Hematopoietic multipotent progenitor cell treated with erythropoietin and hydrocortisone succinate and interleukin-3 and kit ligand, for 8 days (in vitro differentiated cells): ENCODE measurements at regions not wholly inside any gene's neighbourhood (a gene's known extent, or its start where the extent isn't known, plus 50 kb on each side); places are given as distances from the start of the nearest gene placed in this dataset.

Source experiments
- DNase-seq: peaks from one replicate; pipeline ENCODE4 v3.0.0-alpha.2; 2015

DNA sequence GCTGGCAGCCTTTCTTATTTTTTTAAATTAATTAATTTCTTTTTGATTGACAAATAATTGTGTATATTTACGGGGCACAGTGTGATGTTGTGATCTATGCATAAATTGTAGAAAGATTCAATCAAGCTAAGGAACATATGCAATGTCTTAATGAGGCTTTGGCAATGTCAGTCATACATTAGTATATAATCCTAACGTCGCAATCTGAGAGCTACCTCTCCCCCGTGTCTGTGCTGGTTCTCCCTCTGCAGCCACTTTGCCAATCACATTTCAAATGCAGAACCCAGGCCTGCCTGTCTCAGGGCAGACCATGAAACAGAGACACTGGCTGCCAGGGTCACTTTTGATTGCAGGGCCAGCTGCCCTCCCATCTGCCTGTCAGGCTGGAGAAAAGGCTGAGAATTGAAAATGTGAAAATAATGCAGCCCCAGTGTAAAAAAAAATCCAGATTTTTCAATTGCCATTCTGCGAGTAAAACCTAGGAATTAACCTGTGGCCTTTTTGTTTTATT is 56.3 kb downstream of the SLC24A2 start:
- DNase-seq, result no peak

DNA sequence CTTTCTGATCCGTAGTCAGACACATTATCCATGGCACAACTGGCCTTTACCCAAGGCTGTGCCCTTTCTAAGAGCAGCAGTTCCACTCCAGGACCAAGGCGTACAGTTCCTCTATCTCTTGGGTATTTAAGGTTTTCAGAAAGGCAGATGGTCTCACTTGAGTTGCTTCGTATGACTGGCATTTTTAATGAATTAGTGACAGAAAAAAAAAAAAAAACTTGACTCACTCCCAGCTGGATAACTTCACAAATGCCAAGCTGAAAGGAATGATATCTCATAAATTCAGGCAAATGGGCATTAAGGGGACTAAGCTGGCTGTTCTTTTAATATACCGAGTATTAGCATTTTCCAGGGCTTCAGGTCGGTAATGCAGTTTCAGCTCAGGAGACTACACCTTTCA is 60.7 kb downstream of the SLC24A2 start:
- DNase-seq, result no peak

DNA sequence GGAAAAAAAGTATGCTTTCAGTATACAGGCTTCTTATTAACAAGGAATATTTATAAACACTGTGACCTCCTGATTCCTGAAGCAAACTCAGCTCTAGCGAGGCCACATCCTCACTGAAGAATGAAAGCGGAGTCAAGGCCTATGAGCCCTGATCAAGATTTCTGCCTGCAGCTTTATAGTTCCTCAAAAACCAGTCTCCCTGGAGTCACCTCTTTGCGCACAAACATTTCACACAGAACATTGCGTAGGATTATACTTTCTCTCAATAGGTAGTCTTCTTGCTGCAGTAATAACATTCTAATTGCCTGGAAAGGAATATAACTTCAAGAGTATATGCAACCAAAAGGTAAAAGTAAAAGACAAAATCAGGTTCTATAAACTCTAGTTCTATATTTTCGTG is 62.9 kb downstream of the SLC24A2 start:
- DNase-seq, result no peak

- peak; percentile 22 for DNase-seq
Observed at GRCh38 chr9:19720377-19720776, 68.5 kb downstream of the SLC24A2 start.

DNA sequence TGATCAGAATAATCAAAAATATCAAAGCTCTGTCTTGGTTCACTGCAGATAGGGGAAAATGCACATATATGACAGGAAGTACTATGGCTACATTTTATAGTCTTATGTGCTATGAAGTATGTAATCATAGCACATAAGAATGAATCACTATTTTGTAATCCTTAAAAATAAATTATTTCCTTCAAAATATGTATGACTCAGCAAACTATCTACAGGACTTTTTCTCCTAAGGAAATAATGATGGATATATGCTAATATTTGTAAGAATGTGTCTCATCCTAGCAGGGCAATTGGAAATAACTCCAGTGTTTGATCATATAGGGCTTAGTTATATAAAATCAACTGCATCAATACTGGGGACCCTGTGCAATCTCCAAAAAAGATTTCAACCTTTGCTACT is 85.1 kb downstream of the SLC24A2 start:
- no peak for DNase-seq

GRCh38 chr9:19701991-19702390 is 86.8 kb downstream of the SLC24A2 start:
- DNase-seq, result no peak

DNA sequence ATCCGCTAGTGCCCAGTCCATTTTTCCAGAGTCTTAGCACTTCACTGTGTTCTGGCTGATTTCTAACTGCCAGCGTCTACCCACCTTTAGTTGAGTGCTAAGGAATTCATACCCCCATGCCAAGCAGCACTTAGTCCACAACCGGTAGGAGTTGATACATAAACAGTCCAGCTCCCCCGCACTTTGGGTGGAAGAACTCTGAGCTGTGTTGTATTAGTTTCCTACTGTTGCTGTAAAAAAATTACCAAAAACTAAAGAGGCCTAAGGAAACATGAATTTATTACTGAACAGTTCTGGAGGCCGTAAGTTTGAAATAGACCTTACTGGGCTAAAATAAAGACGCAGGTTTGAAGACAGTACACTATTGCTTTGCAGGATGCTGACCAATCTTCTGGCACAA is 87.6 kb downstream of the SLC24A2 start:
- DNase-seq, result no peak

DNA sequence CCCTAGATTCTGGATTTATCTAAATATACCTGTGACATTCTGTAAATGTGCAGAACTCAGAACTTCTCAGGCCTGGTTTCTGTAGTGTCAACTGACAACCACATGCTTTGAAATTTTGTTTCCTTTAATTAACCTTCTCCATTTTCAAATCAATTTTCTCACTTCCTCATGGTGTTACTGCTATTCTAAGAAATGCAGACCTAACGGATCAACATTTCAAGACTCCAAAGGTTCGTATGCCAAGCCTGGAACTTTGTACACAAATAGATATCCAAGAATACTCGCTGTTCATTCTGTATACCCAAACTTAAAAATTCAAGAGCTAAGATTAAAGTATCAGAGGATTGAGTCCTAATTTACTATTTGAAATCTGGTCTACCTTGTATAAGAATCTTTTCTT is 88.1 kb downstream of the SLC24A2 start:
- no peak for DNase-seq

DNA sequence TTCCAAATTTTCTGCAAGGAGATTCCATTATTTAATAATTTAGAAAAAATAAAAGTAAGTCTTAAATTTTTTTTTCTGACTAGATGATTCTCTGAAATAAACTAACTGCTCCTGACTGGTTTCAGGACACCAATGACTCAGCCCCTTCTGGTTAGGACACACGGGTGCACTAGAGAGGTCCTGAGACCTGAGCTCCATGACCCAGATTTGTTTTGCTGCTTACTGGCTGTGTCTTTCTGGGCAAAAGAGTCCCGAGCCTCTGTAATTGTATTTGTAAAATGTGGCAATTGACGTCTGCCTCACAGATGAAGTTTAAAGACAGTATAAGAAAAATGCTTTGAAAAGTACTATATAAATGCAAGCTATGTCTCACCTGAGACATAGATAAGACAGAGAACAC is 89.1 kb downstream of the SLC24A2 start:
- DNase-seq, result no peak

DNA sequence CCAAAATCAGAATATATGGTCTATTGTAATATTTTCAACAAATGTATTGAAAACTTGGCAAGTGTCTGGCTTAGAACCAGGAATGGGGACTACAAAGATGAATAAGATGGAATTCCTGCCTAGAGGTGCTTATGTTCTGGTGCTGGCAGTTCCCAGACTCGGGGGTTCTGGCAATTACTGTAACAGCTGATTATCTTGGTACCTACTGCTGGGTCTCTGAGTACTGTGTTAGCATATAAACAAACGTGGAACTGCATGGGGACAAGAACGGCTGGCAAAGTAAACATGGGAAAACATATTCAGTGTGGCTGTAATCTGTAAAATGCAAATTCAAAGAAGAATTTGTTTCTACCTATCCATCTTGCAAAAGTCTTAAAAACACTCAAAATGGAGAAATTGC is 89.9 kb downstream of the SLC24A2 start:
- DNase-seq, result no peak

DNA sequence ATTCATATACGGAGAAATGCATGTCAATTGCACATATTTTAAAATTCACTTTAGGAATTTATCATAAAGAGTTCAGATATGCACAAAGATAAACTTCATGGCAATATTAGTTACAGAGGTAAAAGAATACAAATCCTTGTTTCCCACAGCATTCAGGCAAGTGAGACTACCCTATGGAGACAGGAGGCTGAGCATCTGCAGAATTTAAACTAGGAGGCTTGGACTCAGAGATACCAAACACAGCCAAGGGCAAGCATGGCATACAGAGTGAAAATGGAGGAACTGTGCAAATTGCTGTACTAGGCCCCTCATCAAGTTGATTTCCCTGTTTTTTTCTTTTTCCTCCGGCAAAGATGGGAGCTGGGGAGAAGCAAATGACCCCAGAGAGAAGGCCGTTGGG is 94.2 kb downstream of the SLC24A2 start:
- no peak for DNase-seq

- no peak for DNase-seq
Observed at GRCh38 chr9:19690128-19690527, 98.7 kb downstream of the SLC24A2 start.

GRCh38 chr9:19689328-19690101 is 99.3 kb downstream of the SLC24A2 start:
- DNase-seq, result peak; percentile 3

DNA sequence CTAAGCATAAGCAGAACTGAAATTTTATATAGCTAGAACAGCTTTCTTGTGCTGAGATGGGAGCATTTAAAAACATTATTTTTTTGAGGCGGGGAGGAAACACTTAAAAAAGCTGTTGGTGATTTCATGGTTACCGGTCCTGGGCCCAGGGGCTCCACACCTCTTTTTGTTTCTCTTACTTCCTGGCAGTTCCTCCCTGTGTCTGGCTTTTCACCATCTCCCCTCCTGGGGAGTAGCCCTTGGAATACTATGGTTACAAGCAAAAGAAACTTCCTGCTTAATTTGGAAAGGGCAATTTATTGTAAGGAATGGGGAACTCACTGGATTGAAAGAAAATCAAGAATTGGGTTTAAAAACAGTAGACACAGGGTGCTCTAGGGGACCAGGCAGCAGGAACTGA is 105.1 kb downstream of the SLC24A2 start:
- no peak for DNase-seq

DNA sequence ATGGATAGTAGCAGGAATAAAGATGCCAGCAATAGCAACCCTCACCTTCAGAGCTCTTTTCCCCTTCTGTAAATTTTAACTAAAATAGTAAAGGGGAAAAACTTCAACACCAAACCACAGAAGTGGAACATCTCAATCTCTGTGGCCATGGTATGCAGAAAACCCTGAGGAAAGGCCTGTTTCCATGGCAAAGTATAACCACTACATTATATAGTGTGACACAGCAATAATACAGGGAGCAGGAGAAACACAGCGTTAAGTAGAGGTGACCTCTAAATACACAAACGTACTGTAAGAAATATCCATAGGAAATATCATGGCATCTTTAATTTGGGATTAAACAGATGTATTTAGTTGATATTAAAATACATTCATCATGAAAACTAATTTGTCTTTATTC is 106.4 kb downstream of the SLC24A2 start:
- no peak for DNase-seq

DNA sequence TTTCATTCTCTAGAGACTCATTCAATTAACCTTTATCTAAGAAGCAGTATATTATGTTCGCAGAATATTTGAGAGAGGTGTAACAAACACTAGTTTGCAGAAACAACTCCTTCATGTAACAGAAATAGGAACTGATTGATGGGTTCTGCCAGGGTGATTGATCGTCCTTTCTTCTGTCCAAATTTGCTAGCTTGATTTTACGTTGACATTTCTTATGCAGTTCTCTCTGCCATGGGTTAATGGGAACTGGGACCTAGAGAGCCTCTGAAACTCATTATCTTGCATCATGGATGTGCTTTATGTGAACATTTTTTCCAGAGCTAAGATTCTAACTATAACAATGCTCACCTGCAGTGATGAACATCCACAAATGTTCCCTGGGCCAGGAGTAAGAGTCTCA is 107.0 kb downstream of the SLC24A2 start:
- no peak for DNase-seq

GRCh38 chr9:19677924-19678323 is 110.9 kb downstream of the SLC24A2 start:
- DNase-seq, result no peak

- no peak for DNase-seq
Observed at GRCh38 chr9:19675492-19675891, 113.3 kb downstream of the SLC24A2 start.

DNA sequence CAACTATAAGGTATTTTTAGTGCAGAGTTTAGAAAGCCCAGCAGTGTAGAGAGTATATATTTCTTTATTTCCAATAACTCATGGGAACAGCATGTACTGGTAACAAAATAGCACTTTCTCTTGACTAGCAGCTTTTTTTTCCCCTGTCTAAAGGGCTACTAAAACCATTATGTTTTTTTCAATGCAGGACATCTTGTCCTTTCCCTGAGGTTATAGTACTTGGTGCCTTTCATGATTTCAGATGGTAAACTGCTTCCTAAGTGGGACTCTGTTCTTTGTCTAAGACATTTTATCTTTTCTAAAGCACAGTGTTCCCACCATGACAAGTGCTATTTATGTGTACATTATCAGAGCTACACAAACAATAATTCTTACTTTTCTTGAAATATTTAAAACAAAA is 122.3 kb downstream of the SLC24A2 start:
- no peak for DNase-seq

GRCh38 chr9:19665146-19665863 is 123.5 kb downstream of the SLC24A2 start:
- no peak for DNase-seq

DNA sequence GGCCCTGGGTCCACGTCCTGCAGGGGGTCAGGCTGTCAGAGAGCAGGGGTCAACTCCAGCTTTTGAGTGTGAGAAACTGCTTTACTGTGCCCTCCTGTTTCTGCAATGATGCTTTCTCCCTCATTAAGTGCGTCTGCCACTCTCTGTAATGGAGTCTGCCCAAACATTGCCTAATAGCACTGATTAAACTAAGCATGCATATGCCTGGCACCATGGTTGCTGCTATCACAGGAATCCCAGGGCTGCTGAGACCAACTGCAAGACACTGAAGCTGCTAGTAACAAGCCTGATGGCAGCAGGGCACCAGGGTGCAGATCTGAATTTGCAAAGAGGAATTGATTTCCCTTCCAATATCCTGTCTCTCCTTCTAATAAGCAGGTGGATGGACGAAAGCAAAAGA is 125.3 kb downstream of the SLC24A2 start:
- no peak for DNase-seq

DNA sequence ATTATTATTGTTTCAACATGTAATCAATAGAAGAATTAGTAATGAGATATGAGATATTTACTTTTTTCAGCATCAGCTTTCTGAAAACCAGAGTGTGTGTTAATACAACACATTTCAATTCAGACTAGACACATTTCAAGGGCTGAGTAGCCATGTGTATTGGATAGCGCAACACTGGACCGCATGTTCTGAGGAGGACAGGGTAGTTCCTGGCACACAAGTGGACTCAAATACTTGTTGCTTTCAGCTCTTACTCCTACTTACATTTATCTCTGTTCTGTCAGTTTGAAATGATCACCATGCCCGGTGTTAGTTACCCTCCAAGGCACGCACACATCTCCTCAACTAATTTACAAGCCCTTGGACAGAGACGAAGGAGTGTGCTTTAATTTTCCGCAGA is 126.6 kb downstream of the SLC24A2 start:
- DNase-seq, result no peak

DNA sequence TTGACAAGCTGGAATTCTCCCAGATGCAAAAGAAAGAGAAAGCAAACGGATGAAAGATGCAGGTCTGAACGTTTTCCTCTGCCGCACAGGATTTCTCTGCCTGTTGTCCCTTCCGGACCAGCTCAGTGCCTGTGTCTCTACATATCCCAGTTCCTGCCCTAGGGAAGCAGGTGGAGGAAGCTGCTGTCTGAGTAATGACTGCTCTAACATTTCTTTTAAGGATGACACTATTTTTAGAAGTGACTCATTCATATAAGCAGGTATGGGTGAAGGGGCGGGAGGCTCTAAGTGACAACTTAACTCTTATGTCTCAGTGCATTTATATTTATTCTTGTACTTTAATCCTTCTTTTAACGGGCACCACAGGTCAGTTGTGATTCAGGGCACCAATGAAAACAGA is 128.8 kb downstream of the SLC24A2 start:
- no peak for DNase-seq

DNA sequence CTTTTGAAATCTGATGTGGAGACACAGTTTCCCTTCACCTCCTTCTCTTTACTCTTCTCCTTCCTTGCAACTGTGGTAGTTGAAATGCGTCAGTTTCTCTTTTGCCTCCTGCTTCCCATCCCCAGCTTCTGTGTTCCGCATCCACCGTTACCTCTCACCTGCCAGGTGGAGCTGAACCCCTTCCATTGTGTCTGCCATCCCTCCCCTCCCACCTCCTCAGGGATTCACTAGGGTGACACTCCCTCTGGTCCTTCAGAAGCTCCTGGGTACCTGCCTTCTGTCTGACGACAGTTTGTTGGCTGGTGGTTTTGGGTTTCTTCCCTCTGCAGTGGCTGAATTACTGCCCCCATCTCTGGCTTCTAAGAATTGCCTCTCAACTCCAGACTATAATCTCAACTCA is 132.1 kb downstream of the SLC24A2 start:
- no peak for DNase-seq

DNA sequence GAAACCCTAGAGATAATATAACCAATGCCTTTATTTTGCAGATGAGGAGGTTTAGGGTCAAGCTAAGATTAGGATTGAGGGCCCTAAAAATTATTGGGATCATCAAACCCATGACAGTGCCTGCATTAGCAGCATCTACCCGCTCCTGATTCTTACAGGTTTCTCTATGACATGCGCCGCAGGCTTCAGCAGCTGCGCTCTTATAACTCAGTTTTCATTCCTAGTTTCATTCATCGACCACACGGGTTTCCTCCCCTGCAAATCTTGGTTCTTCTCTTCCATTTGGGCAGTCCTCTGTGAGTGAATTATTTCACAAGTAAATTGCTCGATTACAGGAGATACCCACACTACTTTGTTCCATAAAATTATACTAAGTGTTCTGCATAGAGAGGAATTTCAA is 137.2 kb downstream of the SLC24A2 start:
- DNase-seq, result no peak
